Mesenchymal stem cell (in vitro differentiated cells and primary cell): ENCODE measurements at regions not wholly inside any gene's neighbourhood (a gene's known extent, or its start where the extent isn't known, plus 50 kb on each side); places are given as distances from the start of the nearest gene placed in this dataset.
"Not testable (repeated sequence)": the region's sequence is repeated elsewhere in the genome, so short reads cannot be mapped to it uniquely, and the experiment has no call there.

ENCODE experiments used
- DNase-seq: peaks from one replicate; pipeline ENCODE4 v3.0.0-alpha.2; 2013
- H2AFZ ChIP-seq: one replicate; pipeline ENCODE4 v1.6.1; 2013; ENCODE audit warnings: low read depth, mild to moderate bottlenecking, control low read depth, inconsistent platforms, low read length, moderate library complexity
- H2AK5ac ChIP-seq: 2 replicates; pipeline ENCODE4 v1.6.1; 2013; ENCODE audit warnings: low read length, moderate library complexity, mild to moderate bottlenecking, inconsistent platforms; ENCODE audit not compliant: severe bottlenecking
- H2BK120ac ChIP-seq: one replicate; pipeline ENCODE4 v1.6.1; 2013; ENCODE audit warnings: low read depth, mild to moderate bottlenecking, inconsistent platforms, low read length, moderate library complexity
- H2BK12ac ChIP-seq, 2 experiments: one replicate each; pipeline ENCODE4 v1.6.1; 2013; ENCODE audit warnings: inconsistent platforms in 2 of 2, low read length in 2 of 2, mild to moderate bottlenecking in 2 of 2, moderate library complexity in 2 of 2, control low read depth in 1 of 2
- H2BK15ac ChIP-seq: one replicate; pipeline ENCODE4 v1.6.1; 2013; ENCODE audit warnings: mild to moderate bottlenecking, low read depth, inconsistent platforms; ENCODE audit not compliant: poor library complexity, severe bottlenecking
- H2BK5ac ChIP-seq: 2 replicates; pipeline ENCODE4 v1.6.1; 2013; ENCODE audit warnings: low read depth, mild to moderate bottlenecking, low read length, control low read depth, inconsistent platforms; ENCODE audit not compliant: poor library complexity, severe bottlenecking
- H3K14ac ChIP-seq, 2 experiments: one replicate each; pipeline ENCODE4 v1.6.1; 2013; ENCODE audit warnings: inconsistent platforms in 2 of 2, low read length in 2 of 2, control low read depth in 1 of 2, mild to moderate bottlenecking in 1 of 2, moderate library complexity in 1 of 2
- H3K18ac ChIP-seq, 2 experiments: one replicate each; pipeline ENCODE4 v1.6.1; 2013; ENCODE audit warnings: inconsistent platforms in 2 of 2, low read length in 2 of 2, control low read depth in 1 of 2, low read depth in 1 of 2, mild to moderate bottlenecking in 1 of 2
- H3K23ac ChIP-seq, 2 experiments: one replicate each; pipeline ENCODE4 v1.6.1; 2013; ENCODE audit warnings: inconsistent platforms in 2 of 2, low read length in 2 of 2, mild to moderate bottlenecking in 2 of 2, moderate library complexity in 2 of 2, control low read depth in 1 of 2
- H3K27ac ChIP-seq: 2 replicates; pipeline ENCODE4 v1.5.1; 2013; ENCODE audit warnings: mild to moderate bottlenecking, moderate library complexity, low read length, control low read depth, inconsistent platforms; ENCODE audit not compliant: poor library complexity, severe bottlenecking
- H3K27me3 ChIP-seq, 2 experiments: 2 replicates each; pipeline versions ENCODE4 v1.6.1 to v1.7.0; 2013; ENCODE audit warnings: low read length in 2 of 2, mild to moderate bottlenecking in 2 of 2, moderate library complexity in 2 of 2, control low read depth in 1 of 2, inconsistent platforms in 1 of 2; ENCODE audit not compliant: control insufficient read depth in 1 of 2, insufficient read depth in 1 of 2
- H3K36me3 ChIP-seq, 2 experiments: 2 replicates each; pipeline versions ENCODE4 v1.6.1 to v1.7.0; 2013; ENCODE audit warnings: low read length in 2 of 2, control low read depth in 1 of 2, inconsistent platforms in 1 of 2, low read depth in 1 of 2, mild to moderate bottlenecking in 1 of 2; ENCODE audit not compliant: insufficient read depth in 2 of 2, control insufficient read depth in 1 of 2
- H3K4ac ChIP-seq, 2 experiments: one replicate each; pipeline ENCODE4 v1.6.1; 2013; ENCODE audit warnings: inconsistent platforms in 2 of 2, low read length in 2 of 2, mild to moderate bottlenecking in 2 of 2, moderate library complexity in 2 of 2, control low read depth in 1 of 2, low read depth in 1 of 2
- H3K4me1 ChIP-seq: 2 replicates; pipeline ENCODE4 v1.6.1; 2013; ENCODE audit warnings: low read depth, low read length, control low read depth; ENCODE audit not compliant: control insufficient read depth, insufficient read depth
- H3K4me2 ChIP-seq: 2 replicates; pipeline ENCODE4 v1.6.1; 2013; ENCODE audit warnings: low read length, mild to moderate bottlenecking, inconsistent platforms; ENCODE audit not compliant: poor library complexity, severe bottlenecking
- H3K4me3 ChIP-seq, 2 experiments: 2 replicates each; pipeline versions ENCODE4 v1.5.1 to v1.7.0; 2013; ENCODE audit warnings: low read length in 2 of 2, mild to moderate bottlenecking in 2 of 2, control low read depth in 1 of 2, low read depth in 1 of 2; ENCODE audit not compliant: insufficient read depth in 1 of 2
- H3K79me1 ChIP-seq: replicated peaks from 2 replicates; pipeline ENCODE4 v1.6.1; 2013; ENCODE audit warnings: mild to moderate bottlenecking, control low read depth, low read length, inconsistent platforms; ENCODE audit not compliant: poor library complexity, severe bottlenecking
- H3K9ac ChIP-seq: 2 replicates; pipeline ENCODE4 v1.7.0; 2013; ENCODE audit warnings: mild to moderate bottlenecking, low read length, moderate library complexity
- H3K9me3 ChIP-seq: 2 replicates; pipeline ENCODE4 v1.7.0; 2013; ENCODE audit warnings: mild to moderate bottlenecking, low read length; ENCODE audit not compliant: control insufficient read depth
- H4K8ac ChIP-seq: one replicate; pipeline ENCODE4 v1.6.1; 2013; ENCODE audit warnings: inconsistent platforms, mild to moderate bottlenecking, low read length, moderate library complexity
- H4K91ac ChIP-seq: one replicate; pipeline ENCODE4 v1.6.1; 2013; ENCODE audit warnings: mild to moderate bottlenecking, low read length, inconsistent platforms
- WGBS: methylation state at CpG from one replicate; pipeline ENCODE4 v1.1.7; 2013; ENCODE audit warnings: mixed read lengths; 5-methylcytosine and 5-hydroxymethylcytosine counted together

- no peaks in the 10 kb centered on the region for H3K36me3 ChIP-seq
- no peak overlapping the region for H3K4me3 ChIP-seq
- no peak for DNase-seq
- no peak overlapping the region for H3K4ac ChIP-seq
- no peak overlapping the region for H3K9ac ChIP-seq
- 74% methylated on average over 1 of the region's 1 CpG for WGBS
- H3K27ac ChIP-seq, result no peak overlapping the region
- no peak overlapping the region for H4K91ac ChIP-seq
- no peaks in the 10 kb centered on the region for H3K4me1 ChIP-seq
- no peak overlapping the region for H2BK120ac ChIP-seq
- no peak overlapping the region for H3K14ac ChIP-seq
- H3K4me2 ChIP-seq, result no peak overlapping the region
- H3K23ac ChIP-seq, result no peak overlapping the region
- H3K79me1 ChIP-seq, result no peaks in the 10 kb centered on the region
- H3K18ac ChIP-seq, result no peak overlapping the region
- no peak overlapping the region for H4K8ac ChIP-seq
- no peak overlapping the region for H2BK5ac ChIP-seq
- H2AK5ac ChIP-seq, result no peak overlapping the region
- no peaks in the 10 kb centered on the region for H3K27me3 ChIP-seq
- H3K9me3 ChIP-seq, result peaks cover 7% of the 10 kb centered on the region
- no peak overlapping the region for H2BK12ac ChIP-seq
- no peak overlapping the region for H2BK15ac ChIP-seq
- H2AFZ ChIP-seq, result no peak overlapping the region
Observed at GRCh38 chr5:85395526-85395925, 1010.8 kb upstream of the EDIL3 start.

- Histone ChIP-seq H3K27me3 (no peaks in the 10 kb centered on the region), H3K4ac (no peak overlapping the region), H3K79me1 (no peaks in the 10 kb centered on the region), H3K14ac (no peak overlapping the region), H3K4me3 (no peak overlapping the region), H3K9me3 (peaks cover 7% of the 10 kb centered on the region), H3K4me2 (no peak overlapping the region), H4K8ac (no peak overlapping the region), H3K18ac (no peak overlapping the region), H2BK5ac (no peak overlapping the region), H3K36me3 (no peaks in the 10 kb centered on the region), H3K4me1 (no peaks in the 10 kb centered on the region), H2BK120ac (no peak overlapping the region), H3K27ac (no peak overlapping the region), H4K91ac (no peak overlapping the region), H2BK12ac (no peak overlapping the region), H2AK5ac (no peak overlapping the region), H2BK15ac (no peak overlapping the region), H3K9ac (no peak overlapping the region), H2AFZ (no peak overlapping the region), H3K23ac (no peak overlapping the region)
- WGBS, result 98% methylated on average over 2 of the region's 2 CpGs
- DNase-seq, result no peak
Observed at GRCh38 chr5:85397451-85397850, 1012.8 kb upstream of the EDIL3 start.

GRCh38 chr5:85428426-85428934 is 1043.8 kb upstream of the EDIL3 start:
- H2BK12ac ChIP-seq, result no peak overlapping the region
- no peak overlapping the region for H3K4me2 ChIP-seq
- WGBS, result 75% methylated on average over 1 of the region's 1 CpG
- H3K9me3 ChIP-seq, result peaks cover 5% of the 10 kb centered on the region
- H3K9ac ChIP-seq, result no peak overlapping the region
- H4K8ac ChIP-seq, result no peak overlapping the region
- no peak overlapping the region for H3K18ac ChIP-seq
- H2AK5ac ChIP-seq, result no peak overlapping the region
- no peaks in the 10 kb centered on the region for H3K4me1 ChIP-seq
- H2BK15ac ChIP-seq, result no peak overlapping the region
- H3K27ac ChIP-seq, result no peak overlapping the region
- no peak overlapping the region for H2AFZ ChIP-seq
- no peak overlapping the region for H3K23ac ChIP-seq
- no peak for DNase-seq
- no peak overlapping the region for H3K4me3 ChIP-seq
- no peak overlapping the region for H3K4ac ChIP-seq
- H2BK5ac ChIP-seq, result no peak overlapping the region
- H3K27me3 ChIP-seq, result no peaks in the 10 kb centered on the region
- H3K36me3 ChIP-seq, result no peaks in the 10 kb centered on the region
- H3K14ac ChIP-seq, result no peak overlapping the region
- no peaks in the 10 kb centered on the region for H3K79me1 ChIP-seq
- H2BK120ac ChIP-seq, result no peak overlapping the region
- H4K91ac ChIP-seq, result no peak overlapping the region

GRCh38 chr5:85431726-85432125 is 1047.0 kb upstream of the EDIL3 start:
- not testable (repeated sequence) for H2BK15ac ChIP-seq, H3K9me3 ChIP-seq, DNase-seq, H3K4me2 ChIP-seq, H3K14ac ChIP-seq, H2BK120ac ChIP-seq, H3K4ac ChIP-seq, H4K91ac ChIP-seq, H4K8ac ChIP-seq, H2AK5ac ChIP-seq, H2BK12ac ChIP-seq, H3K36me3 ChIP-seq, H3K79me1 ChIP-seq, H2AFZ ChIP-seq, H3K23ac ChIP-seq, H3K27me3 ChIP-seq, H2BK5ac ChIP-seq, H3K4me1 ChIP-seq, H3K9ac ChIP-seq, H3K18ac ChIP-seq, H3K27ac ChIP-seq, H3K4me3 ChIP-seq
- 87% methylated on average over 7 of the region's 7 CpGs for WGBS
